Trophoblast cell (in vitro differentiated cells and primary cell): ENCODE measurements at regions not wholly inside any gene's neighbourhood (a gene's known extent, or its start where the extent isn't known, plus 50 kb on each side); places are given as distances from the start of the nearest gene placed in this dataset.

Experiments
- DNase-seq, 2 donors: peaks; one replicate each; pipeline ENCODE4 v3.0.0-alpha.2; 2016
- H2AFZ ChIP-seq: 2 replicates; pipeline ENCODE4 v1.6.1; 2013; ENCODE audit warnings: low read length, moderate library complexity, mild to moderate bottlenecking; ENCODE audit not compliant: insufficient read depth, poor library complexity
- H2AK5ac ChIP-seq: 2 replicates; pipeline ENCODE4 v1.6.1; 2013; ENCODE audit warnings: mild to moderate bottlenecking, low read length
- H2BK120ac ChIP-seq: 2 replicates; pipeline ENCODE4 v1.6.1; 2013; ENCODE audit warnings: low read length, mild to moderate bottlenecking, moderate library complexity; ENCODE audit not compliant: insufficient read depth, poor library complexity
- H2BK12ac ChIP-seq: 2 replicates; pipeline ENCODE4 v1.6.1; 2013; ENCODE audit warnings: mild to moderate bottlenecking, low read length, moderate library complexity
- H2BK5ac ChIP-seq: 2 replicates; pipeline ENCODE4 v1.6.1; 2013; ENCODE audit warnings: low read length, low read depth, moderate library complexity, mild to moderate bottlenecking; ENCODE audit not compliant: poor library complexity
- H3K14ac ChIP-seq: 2 replicates; pipeline ENCODE4 v1.6.1; 2013; ENCODE audit warnings: mild to moderate bottlenecking, low read length
- H3K18ac ChIP-seq: 2 replicates; pipeline ENCODE4 v1.6.1; 2013; ENCODE audit warnings: mild to moderate bottlenecking, low read length
- H3K23ac ChIP-seq: 2 replicates; pipeline ENCODE4 v1.6.1; 2013; ENCODE audit warnings: low read length
- H3K27ac ChIP-seq: 2 replicates; pipeline ENCODE4 v1.5.1; 2013; ENCODE audit warnings: low read depth, mild to moderate bottlenecking, inconsistent platforms, low read length, moderate library complexity
- H3K27me3 ChIP-seq: 2 replicates; pipeline ENCODE4 v1.6.1; 2013; ENCODE audit warnings: inconsistent platforms, mild to moderate bottlenecking, low read length, moderate library complexity; ENCODE audit not compliant: insufficient read depth
- H3K36me3 ChIP-seq, 2 experiments: 1 replicate in 1 of 2; 2 replicates in 1 of 2; pipeline ENCODE4 v1.6.1; 2013; ENCODE audit warnings: low read length in 2 of 2, mild to moderate bottlenecking in 2 of 2, moderate library complexity in 1 of 2; ENCODE audit not compliant: insufficient read depth in 2 of 2, control insufficient read depth in 1 of 2
- H3K4ac ChIP-seq: 2 replicates; pipeline ENCODE4 v1.6.1; 2013; ENCODE audit warnings: low read depth, mild to moderate bottlenecking, low read length, moderate library complexity
- H3K4me1 ChIP-seq, 2 experiments: 1 replicate in 1 of 2; 2 replicates in 1 of 2; pipeline ENCODE4 v1.6.1; 2013; ENCODE audit warnings: low read length in 2 of 2, mild to moderate bottlenecking in 2 of 2, moderate library complexity in 1 of 2; ENCODE audit not compliant: insufficient read depth in 2 of 2, control insufficient read depth in 1 of 2
- H3K4me2 ChIP-seq: 2 replicates; pipeline ENCODE4 v1.6.1; 2013; ENCODE audit warnings: inconsistent platforms, mild to moderate bottlenecking, low read length, moderate library complexity
- H3K4me3 ChIP-seq: 2 replicates; pipeline ENCODE4 v1.5.1; 2013; ENCODE audit warnings: mild to moderate bottlenecking, low read depth, low read length, inconsistent platforms
- H3K79me1 ChIP-seq: one replicate; pipeline ENCODE4 v1.6.1; 2013; ENCODE audit warnings: low read length
- H3K79me2 ChIP-seq: 2 replicates; pipeline ENCODE4 v1.6.1; 2013; ENCODE audit warnings: low read length, mild to moderate bottlenecking; ENCODE audit not compliant: control insufficient read depth, insufficient read depth, poor library complexity
- H3K9ac ChIP-seq: 2 replicates; pipeline ENCODE4 v1.6.1; 2013; ENCODE audit warnings: mild to moderate bottlenecking, low read length
- H3K9me3 ChIP-seq: 2 replicates; pipeline ENCODE4 v1.6.1; 2013; ENCODE audit warnings: low read depth, mild to moderate bottlenecking, control low read depth, inconsistent platforms, low read length; ENCODE audit not compliant: insufficient read depth
- H4K12ac ChIP-seq: 2 replicates; pipeline ENCODE4 v1.6.1; 2013; ENCODE audit warnings: low read depth, mild to moderate bottlenecking, low read length, moderate library complexity
- H4K8ac ChIP-seq: 2 replicates; pipeline ENCODE4 v1.6.1; 2013; ENCODE audit warnings: low read depth, mild to moderate bottlenecking, low read length, moderate library complexity
- H4K91ac ChIP-seq: one replicate; pipeline ENCODE4 v1.6.1; 2013; ENCODE audit warnings: low read depth, mild to moderate bottlenecking, low read length, moderate library complexity
- WGBS: extraction: QIAGEN DNeasy Blood & Tissue Kit; methylation state at CpG from one replicate; pipeline ENCODE4 v1.1.7; 2013; ENCODE audit warnings: missing lambda C conversion rate; ENCODE audit not compliant: insufficient read length, insufficient coverage; ENCODE audit errors: extremely low coverage; 5-methylcytosine and 5-hydroxymethylcytosine counted together

DNA sequence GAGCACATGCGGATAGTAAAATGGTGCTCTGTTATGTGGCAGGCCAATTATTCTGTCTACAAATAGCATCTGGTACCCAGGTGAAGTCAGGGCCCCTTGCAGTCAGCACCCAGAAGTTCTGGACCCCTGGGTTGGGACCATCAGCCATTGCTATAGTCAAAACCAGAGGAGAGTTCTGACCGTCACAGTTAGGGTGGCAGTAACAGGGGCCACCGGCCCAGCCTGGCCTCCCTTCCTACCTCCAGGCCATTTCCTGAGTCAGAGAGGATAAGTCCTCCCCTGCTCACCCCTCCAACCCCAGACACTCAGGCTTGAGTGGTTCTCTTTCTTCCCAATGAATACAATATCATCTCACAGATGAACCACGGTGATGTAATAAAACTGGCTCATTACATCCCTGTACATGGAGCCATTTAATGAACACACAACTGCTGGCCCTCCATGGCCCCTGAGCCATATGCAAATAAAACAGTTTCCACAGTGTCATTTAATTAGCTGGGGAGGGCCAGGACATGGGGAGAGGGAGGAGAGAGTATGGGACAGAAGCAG, 673.6 kb downstream of the MATN1 start:
- H2BK5ac ChIP-seq: no peak overlapping the region
- H3K23ac ChIP-seq: no peak overlapping the region
- H3K79me2 ChIP-seq: no peaks in the 10 kb centered on the region
- no peak overlapping the region for H3K4ac ChIP-seq
- H4K8ac ChIP-seq: no peak overlapping the region
- no peaks in the 10 kb centered on the region for H3K36me3 ChIP-seq
- H2BK12ac ChIP-seq: no peak overlapping the region
- no peak overlapping the region for H3K4me3 ChIP-seq
- H3K27me3 ChIP-seq: no peaks in the 10 kb centered on the region
- no peak overlapping the region for H4K91ac ChIP-seq
- DNase-seq: no peak
- H3K9ac ChIP-seq: no peak overlapping the region
- H3K18ac ChIP-seq: no peak overlapping the region
- no peak overlapping the region for H3K4me2 ChIP-seq
- no peaks in the 10 kb centered on the region for H3K4me1 ChIP-seq
- WGBS: no CpG with 5 or more reads among the region's 4 CpGs
- no peak overlapping the region for H2BK120ac ChIP-seq
- H3K14ac ChIP-seq: no peak overlapping the region
- H3K9me3 ChIP-seq: no peaks in the 10 kb centered on the region
- H3K79me1 ChIP-seq: no peaks in the 10 kb centered on the region
- H2AFZ ChIP-seq: no peak overlapping the region
- H4K12ac ChIP-seq: no peak overlapping the region
- no peak overlapping the region for H3K27ac ChIP-seq
- no peak overlapping the region for H2AK5ac ChIP-seq

- Histone ChIP-seq H3K18ac (no peak overlapping the region), H3K4me1 (no peaks in the 10 kb centered on the region), H3K27me3 (no peaks in the 10 kb centered on the region), H2AFZ (no peak overlapping the region), H2AK5ac (no peak overlapping the region), H4K91ac (no peak overlapping the region), H3K36me3 (no peaks in the 10 kb centered on the region), H3K79me2 (no peaks in the 10 kb centered on the region), H3K4me3 (no peak overlapping the region), H2BK12ac (no peak overlapping the region), H3K4me2 (no peak overlapping the region), H3K14ac (no peak overlapping the region), H3K23ac (no peak overlapping the region), H3K9ac (no peak overlapping the region), H3K79me1 (no peaks in the 10 kb centered on the region), H3K27ac (no peak overlapping the region), H4K12ac (no peak overlapping the region), H3K9me3 (peaks cover 2% of the 10 kb centered on the region), H4K8ac (no peak overlapping the region), H2BK120ac (no peak overlapping the region), H3K4ac (no peak overlapping the region), H2BK5ac (no peak overlapping the region)
- WGBS: no CpG with 5 or more reads among the region's 5 CpGs
- DNase-seq: no peak
Measured at GRCh38 chr1:30048905-30049304, 674.5 kb downstream of the MATN1 start.

GRCh38 chr1:30047576-30047975, 675.8 kb downstream of the MATN1 start:
- H2BK120ac ChIP-seq: no peak overlapping the region
- no peak overlapping the region for H3K23ac ChIP-seq
- H4K8ac ChIP-seq: no peak overlapping the region
- no peak overlapping the region for H3K4me3 ChIP-seq
- H3K4me1 ChIP-seq: no peaks in the 10 kb centered on the region
- H3K27ac ChIP-seq: no peak overlapping the region
- H2AK5ac ChIP-seq: no peak overlapping the region
- no peak overlapping the region for H4K91ac ChIP-seq
- H3K79me1 ChIP-seq: no peaks in the 10 kb centered on the region
- H3K9me3 ChIP-seq: peaks cover 12% of the 10 kb centered on the region
- DNase-seq: no peak
- no CpG with 5 or more reads among the region's 3 CpGs for WGBS
- no peaks in the 10 kb centered on the region for H3K36me3 ChIP-seq
- no peak overlapping the region for H3K18ac ChIP-seq
- no peaks in the 10 kb centered on the region for H3K79me2 ChIP-seq
- no peak overlapping the region for H3K4ac ChIP-seq
- no peak overlapping the region for H2BK12ac ChIP-seq
- H3K27me3 ChIP-seq: no peaks in the 10 kb centered on the region
- no peak overlapping the region for H3K4me2 ChIP-seq
- no peak overlapping the region for H2BK5ac ChIP-seq
- H4K12ac ChIP-seq: no peak overlapping the region
- no peak overlapping the region for H3K14ac ChIP-seq
- H3K9ac ChIP-seq: no peak overlapping the region
- no peak overlapping the region for H2AFZ ChIP-seq

GRCh38 chr1:30046751-30047150, 676.6 kb downstream of the MATN1 start:
- no CpG with 5 or more reads among the region's 10 CpGs for WGBS
- Histone ChIP-seq H3K79me1 (no peaks in the 10 kb centered on the region), H3K9ac (no peak overlapping the region), H3K23ac (no peak overlapping the region), H3K27ac (no peak overlapping the region), H3K79me2 (no peaks in the 10 kb centered on the region), H3K4me2 (no peak overlapping the region), H4K12ac (no peak overlapping the region), H3K4me3 (no peak overlapping the region), H3K27me3 (no peaks in the 10 kb centered on the region), H3K36me3 (no peaks in the 10 kb centered on the region), H2AFZ (no peak overlapping the region), H3K9me3 (peaks cover 19% of the 10 kb centered on the region), H3K18ac (no peak overlapping the region), H2BK12ac (no peak overlapping the region), H3K14ac (no peak overlapping the region), H3K4me1 (no peaks in the 10 kb centered on the region), H4K91ac (no peak overlapping the region), H2BK120ac (no peak overlapping the region), H2BK5ac (no peak overlapping the region), H4K8ac (no peak overlapping the region), H2AK5ac (no peak overlapping the region), H3K4ac (no peak overlapping the region)
- no peak for DNase-seq
